ENCODE measurements at regions not wholly inside any gene's neighbourhood (a gene's known extent, or its start where the extent isn't known, plus 50 kb on each side); places are given as distances from the start of the nearest gene placed in this dataset.
"Not testable (repeated sequence)": the region's sequence is repeated elsewhere in the genome, so short reads cannot be mapped to it uniquely, and the experiment has no call there.

DNA sequence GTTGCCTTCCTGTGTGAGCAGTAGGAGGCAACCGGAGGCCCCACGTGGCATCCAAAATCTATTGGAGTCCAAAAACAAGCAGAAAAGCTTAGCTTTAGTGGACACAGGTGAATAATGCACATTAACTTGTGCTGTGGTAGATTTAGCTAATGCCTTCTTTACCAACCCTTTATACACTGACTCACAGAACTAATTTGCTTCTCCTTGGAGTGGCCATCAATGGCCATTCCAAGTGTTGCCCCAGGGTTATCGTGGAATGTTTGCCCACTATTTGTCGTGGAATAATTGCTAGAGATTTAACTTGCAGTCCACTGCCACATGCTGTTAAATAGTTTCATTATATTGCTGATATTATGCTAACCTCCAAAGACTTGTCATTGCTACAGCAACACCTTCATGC is 729.1 kb downstream of the STPG2 start:
- Histone ChIP-seq H3K36me3 (ENCODE audit: control insufficient read depth in 2 of 3, insufficient read depth in 3 of 3, low read length in 3 of 3) (no peaks in the 10 kb centered on the region), H3K9me3 (ENCODE audit: control insufficient read depth in 2 of 3, low read length in 3 of 3) (peaks cover 0 to 6% (median 0%) of the 10 kb centered on the region in 3 experiments), H3K27ac (ENCODE audit: low read depth, low read length) (no peak overlapping the region), H3K4me3 (ENCODE audit: low read length) (no peak overlapping the region), H3K27me3 (ENCODE audit: control insufficient read depth in 2 of 2, insufficient read depth in 2 of 2, low read length in 2 of 2) (no peaks in the 10 kb centered on the region), H3K4me1 (ENCODE audit: control insufficient read depth in 2 of 2, insufficient read depth in 2 of 2, low read length in 2 of 2) (no peaks in the 10 kb centered on the region)
- DNase-seq (no peak), ATAC-seq (no peak)
- Mint-ChIP-seq H3K4me3 (no peak overlapping the region), H3K27me3 (no peaks in the 10 kb centered on the region), H3K4me1 (no peaks in the 10 kb centered on the region), H3K36me3 (peaks cover 0 to 13% (median 0%) of the 10 kb centered on the region in 5 donors), H3K9me3 (peaks cover 2 to 31% (median 14%) of the 10 kb centered on the region in 11 donors), H3K27ac (no peak overlapping the region)
- intact Hi-C loops (cut with micrococcal nuclease) = no loop called here
- ChIA-PET POLR2A (no interaction called here), CTCF (no interaction called here)

GRCh38 chr4:97432551-97432950 is 710.7 kb downstream of the STPG2 start:
- Mint-ChIP-seq H3K4me1 (no peaks in the 10 kb centered on the region), H3K9me3 (peaks cover 0 to 36% (median 12%) of the 10 kb centered on the region in 11 donors), H3K27me3 (no peaks in the 10 kb centered on the region), H3K36me3 (peaks cover 0 to 4% (median 0%) of the 10 kb centered on the region in 5 donors), H3K4me3 (no peak overlapping the region), H3K27ac (no peak overlapping the region)
- no peak for DNase-seq
- peaks cover 0 to 5% (median 0%) of the 10 kb centered on the region in 3 experiments for H3K9me3 ChIP-seq (ENCODE audit: control insufficient read depth in 2 of 3, low read length in 3 of 3)
- ATAC-seq = no peak
- H3K27me3 ChIP-seq (ENCODE audit: control insufficient read depth in 2 of 2, insufficient read depth in 2 of 2, low read length in 2 of 2) = no peaks in the 10 kb centered on the region
- POLR2A ChIA-PET = no interaction called here
- H3K36me3 ChIP-seq (ENCODE audit: control insufficient read depth in 2 of 3, insufficient read depth in 3 of 3, low read length in 3 of 3) = no peaks in the 10 kb centered on the region
- no peaks in the 10 kb centered on the region for H3K4me1 ChIP-seq (ENCODE audit: control insufficient read depth in 2 of 2, insufficient read depth in 2 of 2, low read length in 2 of 2)
- no peak overlapping the region for H3K4me3 ChIP-seq (ENCODE audit: low read length)
- H3K27ac ChIP-seq (ENCODE audit: low read depth, low read length) = no peak overlapping the region
- CTCF ChIA-PET = no interaction called here
- intact Hi-C loops (cut with micrococcal nuclease) = no loop called here

GRCh38 chr4:97437998-97438705 is 705.1 kb downstream of the STPG2 start:
- DNase-seq; H3K4me1 Mint-ChIP-seq; H3K27me3 Mint-ChIP-seq; H3K36me3 ChIP-seq (ENCODE audit: control insufficient read depth in 2 of 3, insufficient read depth in 3 of 3, low read length in 3 of 3); H3K4me1 ChIP-seq (ENCODE audit: control insufficient read depth in 2 of 2, insufficient read depth in 2 of 2, low read length in 2 of 2); H3K36me3 Mint-ChIP-seq; H3K4me3 Mint-ChIP-seq; H3K9me3 ChIP-seq (ENCODE audit: control insufficient read depth in 2 of 3, low read length in 3 of 3); H3K27ac Mint-ChIP-seq; ATAC-seq; intact Hi-C loops (cut with micrococcal nuclease); H3K27ac ChIP-seq (ENCODE audit: low read depth, low read length); H3K27me3 ChIP-seq (ENCODE audit: control insufficient read depth in 2 of 2, insufficient read depth in 2 of 2, low read length in 2 of 2); POLR2A ChIA-PET; H3K4me3 ChIP-seq (ENCODE audit: low read length): not testable (repeated sequence)
- H3K9me3 Mint-ChIP-seq = peaks cover 0 to 22% (median 10%) of the 10 kb centered on the region in 11 donors
- CTCF ChIA-PET = interaction anchor here (0.7 kb wide), 1 partner anchor 23 kb away, joined by 3 read pairs; no protein-coding TSS in a partner anchor

DNA sequence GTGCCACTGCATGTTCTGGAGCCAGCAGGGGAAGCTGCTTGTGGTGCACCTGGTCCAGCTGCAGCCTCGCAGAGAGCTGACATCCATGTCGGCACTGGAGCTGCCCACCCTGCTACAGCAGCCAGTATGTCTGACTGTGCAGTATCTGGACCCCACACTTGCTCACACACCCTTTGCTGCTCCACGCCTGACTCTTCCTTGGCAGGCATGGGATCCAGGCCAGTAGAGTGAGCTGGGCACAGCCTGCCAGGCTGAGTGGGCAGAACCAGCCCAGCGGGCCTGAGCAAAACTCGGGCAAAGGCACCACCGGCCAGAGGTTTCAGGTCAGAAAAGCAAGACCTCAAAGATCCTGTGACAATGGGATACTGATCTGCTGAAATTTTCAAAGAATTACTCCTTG is 690.1 kb downstream of the STPG2 start:
- Histone ChIP-seq H3K27me3 (ENCODE audit: control insufficient read depth in 2 of 2, insufficient read depth in 2 of 2, low read length in 2 of 2) (no peaks in the 10 kb centered on the region), H3K36me3 (ENCODE audit: control insufficient read depth in 2 of 3, insufficient read depth in 3 of 3, low read length in 3 of 3) (no peaks in the 10 kb centered on the region), H3K27ac (ENCODE audit: low read depth, low read length) (no peak overlapping the region), H3K4me1 (ENCODE audit: control insufficient read depth in 2 of 2, insufficient read depth in 2 of 2, low read length in 2 of 2) (no peaks in the 10 kb centered on the region), H3K9me3 (ENCODE audit: control insufficient read depth in 2 of 3, low read length in 3 of 3) (peaks cover 0 to 4% (median 0%) of the 10 kb centered on the region in 3 experiments), H3K4me3 (ENCODE audit: low read length) (no peak overlapping the region)
- ATAC-seq (no peak), DNase-seq (no peak)
- intact Hi-C loops (cut with micrococcal nuclease) = no loop called here
- H3K4me3 Mint-ChIP-seq = no peak overlapping the region
- H3K9me3 Mint-ChIP-seq = peaks cover 3 to 33% (median 10%) of the 10 kb centered on the region in 11 donors
- H3K27me3 Mint-ChIP-seq = no peaks in the 10 kb centered on the region
- no peak overlapping the region for H3K27ac Mint-ChIP-seq
- H3K4me1 Mint-ChIP-seq = no peaks in the 10 kb centered on the region
- POLR2A ChIA-PET = no interaction called here
- H3K36me3 Mint-ChIP-seq = no peaks in the 10 kb centered on the region
- CTCF ChIA-PET = no interaction called here

- Histone ChIP-seq H3K27me3 (ENCODE audit: control insufficient read depth in 2 of 2, insufficient read depth in 2 of 2, low read length in 2 of 2) (no peaks in the 10 kb centered on the region), H3K4me3 (ENCODE audit: low read length) (no peak overlapping the region), H3K27ac (ENCODE audit: low read depth, low read length) (no peak overlapping the region), H3K9me3 (ENCODE audit: control insufficient read depth in 2 of 3, low read length in 3 of 3) (peaks cover 0 to 2% (median 0%) of the 10 kb centered on the region in 3 experiments), H3K36me3 (ENCODE audit: control insufficient read depth in 2 of 3, insufficient read depth in 3 of 3, low read length in 3 of 3) (no peaks in the 10 kb centered on the region), H3K4me1 (ENCODE audit: control insufficient read depth in 2 of 2, insufficient read depth in 2 of 2, low read length in 2 of 2) (no peaks in the 10 kb centered on the region)
- Mint-ChIP-seq H3K27ac (no peak overlapping the region), H3K36me3 (no peaks in the 10 kb centered on the region), H3K4me3 (no peak overlapping the region), H3K27me3 (no peaks in the 10 kb centered on the region), H3K4me1 (no peaks in the 10 kb centered on the region), H3K9me3 (peaks cover 3 to 26% (median 9%) of the 10 kb centered on the region in 11 donors)
- DNase-seq (no peak), ATAC-seq (no peak)
- ChIA-PET CTCF (no interaction called here), POLR2A (no interaction called here)
- intact Hi-C loops (cut with micrococcal nuclease) = no loop called here
Measured at GRCh38 chr4:97457253-97457652, 686.0 kb downstream of the STPG2 start.

- Mint-ChIP-seq H3K36me3 (no peaks in the 10 kb centered on the region), H3K4me1 (no peaks in the 10 kb centered on the region), H3K27ac (no peak overlapping the region), H3K4me3 (no peak overlapping the region), H3K9me3 (peaks cover 0 to 20% (median 8%) of the 10 kb centered on the region in 11 donors), H3K27me3 (no peaks in the 10 kb centered on the region)
- CTCF ChIA-PET = no interaction called here
- Histone ChIP-seq H3K36me3 (ENCODE audit: control insufficient read depth in 2 of 3, insufficient read depth in 3 of 3, low read length in 3 of 3) (no peaks in the 10 kb centered on the region), H3K27me3 (ENCODE audit: control insufficient read depth in 2 of 2, insufficient read depth in 2 of 2, low read length in 2 of 2) (no peaks in the 10 kb centered on the region), H3K4me1 (ENCODE audit: control insufficient read depth in 2 of 2, insufficient read depth in 2 of 2, low read length in 2 of 2) (no peaks in the 10 kb centered on the region), H3K27ac (ENCODE audit: low read depth, low read length) (no peak overlapping the region), H3K4me3 (ENCODE audit: low read length) (no peak overlapping the region), H3K9me3 (ENCODE audit: control insufficient read depth in 2 of 3, low read length in 3 of 3) (no peaks in the 10 kb centered on the region)
- no peak for ATAC-seq
- POLR2A ChIA-PET = no interaction called here
- intact Hi-C loops (cut with micrococcal nuclease) = no loop called here
- DNase-seq = no peak
Measured at GRCh38 chr4:97468272-97468671, 675.0 kb downstream of the STPG2 start.

GRCh38 chr4:97475621-97476020 is 667.7 kb downstream of the STPG2 start:
- H3K27ac ChIP-seq (ENCODE audit: low read depth, low read length) = no peak overlapping the region
- H3K36me3 Mint-ChIP-seq = no peaks in the 10 kb centered on the region
- intact Hi-C loops (cut with micrococcal nuclease) = no loop called here
- H3K4me1 Mint-ChIP-seq = no peaks in the 10 kb centered on the region
- no peak overlapping the region for H3K4me3 Mint-ChIP-seq
- no peaks in the 10 kb centered on the region for H3K4me1 ChIP-seq (ENCODE audit: control insufficient read depth in 2 of 2, insufficient read depth in 2 of 2, low read length in 2 of 2)
- no peak overlapping the region for H3K4me3 ChIP-seq (ENCODE audit: low read length)
- no peaks in the 10 kb centered on the region for H3K9me3 ChIP-seq (ENCODE audit: control insufficient read depth in 2 of 3, low read length in 3 of 3)
- POLR2A ChIA-PET = no interaction called here
- H3K36me3 ChIP-seq (ENCODE audit: control insufficient read depth in 2 of 3, insufficient read depth in 3 of 3, low read length in 3 of 3) = no peaks in the 10 kb centered on the region
- H3K27me3 Mint-ChIP-seq = no peaks in the 10 kb centered on the region
- no peak overlapping the region for H3K27ac Mint-ChIP-seq
- H3K27me3 ChIP-seq (ENCODE audit: control insufficient read depth in 2 of 2, insufficient read depth in 2 of 2, low read length in 2 of 2) = no peaks in the 10 kb centered on the region
- DNase-seq = no peak
- ATAC-seq = no peak
- peaks cover 0 to 14% (median 4%) of the 10 kb centered on the region in 11 donors for H3K9me3 Mint-ChIP-seq
- CTCF ChIA-PET = interaction anchor here (0.6 kb wide), 1 partner anchor 157 kb away, joined by 3 read pairs; no protein-coding TSS in a partner anchor

Measured in naive thymus-derived CD4-positive, alpha-beta T cell (primary cell).